Thymus (tissue), 11 donors: ENCODE measurements at regions not wholly inside any gene's neighbourhood (a gene's known extent, or its start where the extent isn't known, plus 50 kb on each side); places are given as distances from the start of the nearest gene placed in this dataset.
A peak's percentile ranks its signal among the peaks of the same experiment; 100 is the strongest.

ENCODE experiments used
- DNase-seq, 9 donors: peaks; one replicate each; pipeline ENCODE4 v3.0.0-alpha.2; 2013; ENCODE audit warnings: low spot score in 9 of 9, low read depth in 6 of 9, missing footprints in 1 of 9
- H3K27ac ChIP-seq, 2 donors: one replicate each; pipeline ENCODE4 v1.5.1; 2013; ENCODE audit warnings: control low read depth in 1 of 2, low read depth in 1 of 2, low read length in 1 of 2, mild to moderate bottlenecking in 1 of 2, moderate library complexity in 1 of 2
- H3K27me3 ChIP-seq, 2 donors: one replicate each; pipeline ENCODE4 v1.5.1; 2013; ENCODE audit warnings: low read length in 1 of 2; ENCODE audit not compliant: control insufficient read depth in 2 of 2, insufficient read depth in 1 of 2
- H3K36me3 ChIP-seq, 2 donors: one replicate each; pipeline ENCODE4 v1.5.1; 2013; ENCODE audit warnings: low read length in 1 of 2, mild to moderate bottlenecking in 1 of 2, moderate library complexity in 1 of 2; ENCODE audit not compliant: control insufficient read depth in 2 of 2, insufficient read depth in 2 of 2
- H3K4me1 ChIP-seq, 2 donors: one replicate each; pipeline ENCODE4 v1.5.1; 2013; ENCODE audit warnings: low read length in 2 of 2; ENCODE audit not compliant: control insufficient read depth in 2 of 2, insufficient read depth in 2 of 2
- H3K4me3 ChIP-seq, 2 donors: one replicate each; pipeline ENCODE4 v1.5.1; 2013; ENCODE audit warnings: low read length in 2 of 2, control low read depth in 1 of 2, mild to moderate bottlenecking in 1 of 2
- H3K9me3 ChIP-seq, 2 donors: one replicate each; pipeline ENCODE4 v1.5.1; 2013; ENCODE audit warnings: low read length in 1 of 2, mild to moderate bottlenecking in 1 of 2; ENCODE audit not compliant: control insufficient read depth in 2 of 2, insufficient read depth in 1 of 2
- WGBS: extraction: QIAGEN DNeasy Blood & Tissue Kit; methylation state at CpG from one replicate; pipeline ENCODE4 v1.1.7; 2013; 5-methylcytosine and 5-hydroxymethylcytosine counted together
- donor health status: healthy.

DNA sequence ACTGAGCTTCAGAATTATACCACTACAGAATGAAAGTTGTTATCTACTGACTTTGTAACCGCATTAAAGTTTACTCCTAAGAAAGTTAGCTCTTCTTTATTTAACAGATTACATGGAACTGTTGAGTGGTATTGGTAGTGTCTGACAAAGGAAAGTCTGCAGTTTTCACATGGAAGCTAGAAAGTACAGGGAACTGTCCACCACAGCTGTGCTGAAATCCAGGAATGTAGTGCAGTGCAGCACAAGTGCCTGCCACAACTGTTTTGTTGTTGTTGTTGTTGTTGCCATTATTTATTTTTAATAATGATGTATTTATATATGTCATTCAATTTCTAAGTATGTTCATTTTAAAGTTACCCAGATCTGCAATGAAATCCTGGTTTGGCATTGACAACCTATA lies 464.9 kb downstream of the TBC1D32 start:
- Histone ChIP-seq H3K27ac (no peak overlapping the region), H3K27me3 (no peaks in the 10 kb centered on the region), H3K4me1 (no peaks in the 10 kb centered on the region), H3K9me3 (peaks cover 2 to 26% of the 10 kb centered on the region in 2 donors), H3K36me3 (no peaks in the 10 kb centered on the region), H3K4me3 (no peak overlapping the region)
- 83% methylated on average over 1 of the region's 1 CpG for WGBS
- no peak for DNase-seq

DNA sequence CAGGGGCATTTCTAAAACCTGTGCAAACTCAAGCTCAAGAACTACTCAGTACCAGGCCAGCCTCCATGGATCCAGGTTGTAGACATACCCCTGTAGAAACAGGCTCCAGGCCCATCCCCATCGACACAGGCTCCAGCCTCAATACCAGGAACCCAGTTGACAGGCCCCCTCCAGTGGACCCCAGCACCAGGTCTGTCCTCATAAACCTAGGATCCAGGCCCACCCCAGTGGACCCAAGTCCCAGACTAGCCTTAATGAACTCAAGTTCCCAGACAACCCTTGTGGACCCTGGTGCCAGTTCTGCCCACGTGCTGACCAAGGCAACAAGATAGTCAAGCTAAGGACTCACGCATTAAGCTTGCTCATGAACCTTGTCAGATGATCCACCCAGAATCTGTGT lies 476.9 kb downstream of the TBC1D32 start:
- no peaks in the 10 kb centered on the region for H3K36me3 ChIP-seq
- no peak overlapping the region for H3K4me3 ChIP-seq
- H3K27me3 ChIP-seq: no peaks in the 10 kb centered on the region
- H3K9me3 ChIP-seq: peaks cover 0 to 4% of the 10 kb centered on the region in 2 donors
- DNase-seq: no peak
- WGBS: 62% methylated on average over 3 of the region's 3 CpGs
- no peaks in the 10 kb centered on the region for H3K4me1 ChIP-seq
- no peak overlapping the region for H3K27ac ChIP-seq

DNA sequence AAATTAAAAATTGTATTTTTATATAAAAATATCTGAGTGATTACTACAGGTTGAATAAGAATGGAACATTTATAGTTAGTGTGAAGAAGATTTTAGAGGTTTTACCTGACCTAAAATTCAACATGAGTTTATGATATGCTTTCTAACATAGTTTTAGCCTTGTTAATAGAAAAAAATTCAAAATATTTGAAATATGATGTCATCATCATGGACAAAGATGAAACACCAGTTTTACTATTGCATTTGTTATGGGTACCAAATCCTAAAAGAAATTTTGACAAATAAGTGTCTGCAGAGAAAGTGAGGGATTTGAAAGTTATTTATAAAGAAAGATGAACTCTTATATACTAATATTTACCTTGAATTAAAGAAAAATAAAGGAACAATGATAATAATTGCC lies 479.7 kb downstream of the TBC1D32 start:
- Histone ChIP-seq H3K27ac (no peak overlapping the region), H3K4me1 (no peaks in the 10 kb centered on the region), H3K4me3 (no peak overlapping the region), H3K36me3 (no peaks in the 10 kb centered on the region), H3K27me3 (no peaks in the 10 kb centered on the region), H3K9me3 (peaks cover 0 to 4% of the 10 kb centered on the region in 2 donors)
- no peak for DNase-seq

DNA sequence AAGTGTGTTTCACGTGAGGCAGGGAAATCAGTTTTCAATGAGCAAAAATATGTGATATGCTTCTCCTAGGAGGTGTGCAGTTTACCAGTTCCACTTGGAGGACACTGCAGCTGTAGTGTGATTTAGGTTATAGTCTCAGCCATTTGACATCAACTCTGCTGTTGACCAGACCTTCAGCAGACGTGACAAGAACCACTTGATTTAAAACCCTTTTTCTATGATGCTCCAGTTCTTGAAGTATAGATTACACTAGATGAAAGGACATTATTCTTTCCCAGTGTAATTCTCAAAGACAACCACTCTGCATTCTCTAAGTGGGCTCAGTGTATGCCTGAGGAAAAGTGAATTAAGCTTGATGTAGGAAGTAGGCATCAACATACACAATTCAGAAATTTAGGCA lies 480.8 kb downstream of the TBC1D32 start:
- Histone ChIP-seq H3K27ac (no peak overlapping the region), H3K36me3 (no peaks in the 10 kb centered on the region), H3K27me3 (no peaks in the 10 kb centered on the region), H3K9me3 (peaks cover 0 to 4% of the 10 kb centered on the region in 2 donors), H3K4me3 (no peak overlapping the region), H3K4me1 (no peaks in the 10 kb centered on the region)
- WGBS: 40% methylated on average over 2 of the region's 2 CpGs
- DNase-seq: no peak

DNA sequence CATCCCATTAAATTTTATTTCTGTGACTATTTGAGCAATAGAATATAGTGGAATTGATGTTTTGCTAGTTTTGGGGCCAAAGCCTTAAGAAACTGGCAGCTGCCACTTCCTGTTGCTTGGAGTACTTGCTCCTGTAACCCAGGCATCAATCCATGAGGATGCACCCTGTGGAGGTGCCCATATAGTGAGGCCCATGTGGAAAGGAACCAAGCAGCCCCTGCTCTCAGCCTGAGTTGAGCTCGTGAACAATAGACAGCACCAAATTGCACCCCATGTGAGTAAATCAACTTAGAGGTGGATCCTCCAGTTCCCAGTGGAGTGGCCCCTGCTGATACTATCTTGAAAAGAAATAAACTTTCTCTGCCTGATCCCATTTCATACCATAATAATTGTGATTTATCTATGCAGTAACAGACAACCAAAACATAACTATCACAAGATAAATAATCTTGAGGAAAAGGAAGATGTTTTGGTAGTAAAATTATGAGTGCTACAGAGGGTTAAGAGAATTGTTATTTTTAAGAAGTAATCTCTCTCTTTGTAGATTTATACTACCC lies 481.9 kb downstream of the TBC1D32 start:
- DNase-seq: no peak
- H3K4me1 ChIP-seq: no peaks in the 10 kb centered on the region
- H3K9me3 ChIP-seq: peaks cover 0 to 4% of the 10 kb centered on the region in 2 donors
- H3K36me3 ChIP-seq: no peaks in the 10 kb centered on the region
- WGBS: 63% methylated on average over 1 of the region's 1 CpG
- no peak overlapping the region for H3K4me3 ChIP-seq
- no peak overlapping the region for H3K27ac ChIP-seq
- no peaks in the 10 kb centered on the region for H3K27me3 ChIP-seq

DNA sequence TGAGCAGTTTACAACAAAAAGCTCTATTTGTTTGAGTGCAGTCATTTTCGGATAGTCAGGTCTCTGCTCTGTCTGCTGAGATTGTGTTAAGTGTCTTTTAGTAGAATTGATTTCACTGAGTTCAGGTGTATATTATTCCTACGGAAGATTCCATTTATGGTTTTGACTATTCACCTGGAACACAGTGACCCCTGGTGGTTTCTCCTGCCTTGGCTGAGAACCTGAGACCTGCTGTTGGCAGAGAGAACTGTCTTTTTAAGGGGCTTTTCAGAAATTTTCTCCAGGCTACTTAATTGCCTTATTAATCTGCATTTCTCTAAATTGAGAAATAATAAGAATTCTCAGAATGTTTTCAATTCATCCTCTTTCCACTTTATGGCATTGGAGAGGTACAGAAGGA lies 508.0 kb downstream of the TBC1D32 start:
- no peak overlapping the region for H3K4me3 ChIP-seq
- peak in 2 of 9 donors; percentile 1 to 12 for DNase-seq
- H3K36me3 ChIP-seq: no peaks in the 10 kb centered on the region
- no peak overlapping the region for H3K27ac ChIP-seq
- H3K4me1 ChIP-seq: no peaks in the 10 kb centered on the region
- 50% methylated on average over 2 of the region's 2 CpGs for WGBS
- no peaks in the 10 kb centered on the region for H3K9me3 ChIP-seq
- no peaks in the 10 kb centered on the region for H3K27me3 ChIP-seq

DNA sequence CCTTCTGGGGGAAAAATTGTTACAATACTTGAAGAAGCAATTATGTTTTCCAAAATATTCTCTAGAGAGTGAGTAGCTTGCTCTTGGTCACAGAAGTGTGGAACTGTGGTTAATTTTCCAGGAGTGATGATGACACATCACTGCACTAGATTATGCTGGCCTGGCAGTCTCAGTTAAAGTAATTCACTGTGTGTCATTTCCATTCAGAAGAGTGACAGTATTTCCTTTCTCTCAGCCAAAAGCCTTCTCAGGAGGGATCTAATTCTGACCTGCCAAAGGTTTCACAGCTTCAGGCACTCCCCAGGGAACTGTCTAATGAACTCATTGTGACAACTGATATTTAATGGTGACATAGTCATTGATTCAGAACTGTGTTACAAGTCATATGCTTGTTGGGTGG lies 517.5 kb downstream of the TBC1D32 start:
- DNase-seq: no peak
- peaks cover 0 to 3% of the 10 kb centered on the region in 2 donors for H3K9me3 ChIP-seq
- H3K27me3 ChIP-seq: no peaks in the 10 kb centered on the region
- no peaks in the 10 kb centered on the region for H3K4me1 ChIP-seq
- H3K36me3 ChIP-seq: no peaks in the 10 kb centered on the region
- H3K4me3 ChIP-seq: no peak overlapping the region
- no peak overlapping the region for H3K27ac ChIP-seq

DNA sequence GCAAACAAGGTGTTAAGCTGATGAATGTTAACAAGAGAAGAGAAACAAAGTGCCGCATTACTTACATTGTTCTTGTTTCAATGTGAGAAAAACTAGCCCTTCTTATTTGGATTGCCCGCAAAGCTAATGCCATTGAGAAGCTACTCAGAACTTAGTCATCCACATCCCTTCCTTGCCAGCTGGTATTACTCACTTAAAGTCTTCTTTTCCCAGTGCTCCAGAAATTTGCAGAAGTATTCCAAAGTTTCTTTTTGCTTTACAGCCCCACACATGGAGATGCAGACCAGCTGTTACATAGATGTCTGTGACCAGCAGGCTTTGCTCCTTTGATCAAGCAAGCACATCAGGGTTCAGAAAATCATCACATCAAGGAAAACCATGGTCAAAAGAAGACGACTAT lies 529.0 kb downstream of the TBC1D32 start:
- DNase-seq: no peak
- WGBS: 89% methylated on average over 3 of the region's 3 CpGs

DNA sequence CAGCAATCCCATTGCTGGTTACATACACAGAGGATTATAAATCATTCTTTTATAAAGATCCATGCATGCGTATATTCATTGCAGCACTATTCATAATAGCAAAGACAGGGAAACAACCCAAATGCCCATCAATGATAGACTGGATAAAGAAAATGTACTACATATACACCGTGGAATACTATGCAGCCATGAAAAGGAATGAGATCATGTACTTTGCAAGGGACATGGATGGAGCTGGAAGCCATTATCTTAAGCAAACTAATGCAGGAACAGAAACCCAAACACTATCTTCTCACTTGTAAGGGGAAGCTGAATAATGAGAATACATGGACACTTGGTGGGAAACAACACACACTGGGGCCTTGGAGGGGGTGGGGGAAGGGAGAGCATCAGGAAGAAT lies 529.7 kb downstream of the TBC1D32 start:
- no peaks in the 10 kb centered on the region for H3K27me3 ChIP-seq
- no peak overlapping the region for H3K27ac ChIP-seq
- WGBS: 90% methylated on average over 2 of the region's 2 CpGs
- DNase-seq: no peak
- H3K4me1 ChIP-seq: no peaks in the 10 kb centered on the region
- H3K4me3 ChIP-seq: no peak overlapping the region
- no peaks in the 10 kb centered on the region for H3K36me3 ChIP-seq
- H3K9me3 ChIP-seq: peaks cover 0 to 3% of the 10 kb centered on the region in 2 donors

More for the DNA sequence above, 529.0 kb downstream of the TBC1D32 start:
- Histone ChIP-seq H3K36me3 (no peaks in the 10 kb centered on the region), H3K27ac (no peak overlapping the region), H3K9me3 (peaks cover 0 to 3% of the 10 kb centered on the region in 2 donors), H3K4me1 (no peaks in the 10 kb centered on the region), H3K4me3 (no peak overlapping the region), H3K27me3 (no peaks in the 10 kb centered on the region)

DNA sequence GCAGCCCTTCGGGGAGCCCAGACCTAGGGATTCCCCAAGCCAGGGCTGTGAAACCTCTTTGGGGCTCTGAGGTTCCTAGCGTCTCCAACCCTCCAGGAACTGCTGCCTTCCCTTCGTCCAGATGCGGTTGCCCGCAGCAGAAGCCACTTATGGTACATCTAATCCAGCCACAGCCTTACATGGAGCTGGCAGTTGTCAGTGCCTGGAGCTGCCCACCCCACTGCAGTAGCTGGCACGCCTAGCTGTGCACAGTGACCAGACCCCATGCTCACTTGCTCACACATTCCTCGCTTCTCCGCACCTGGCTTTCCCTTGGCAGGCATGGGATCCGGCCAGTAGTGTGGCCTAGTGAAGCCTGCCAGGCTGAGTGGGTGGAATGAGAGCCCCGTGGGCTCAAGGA lies 547.6 kb downstream of the TBC1D32 start:
- Histone ChIP-seq H3K27ac (no peak overlapping the region), H3K9me3 (peaks cover 0 to 4% of the 10 kb centered on the region in 2 donors), H3K4me3 (no peak overlapping the region), H3K27me3 (no peaks in the 10 kb centered on the region), H3K4me1 (no peaks in the 10 kb centered on the region), H3K36me3 (no peaks in the 10 kb centered on the region)
- 93% methylated on average over 10 of the region's 10 CpGs for WGBS
- DNase-seq: no peak
